KBM-7 (cell line): ENCODE measurements at regions not wholly inside any gene's neighbourhood (a gene's known extent, or its start where the extent isn't known, plus 50 kb on each side); places are given as distances from the start of the nearest gene placed in this dataset.
A peak's percentile ranks its signal among the peaks of the same experiment; 100 is the strongest.

ENCODE experiments used
- DNase-seq: peaks from one replicate; pipeline ENCODE4 v3.0.0-alpha.2; 2015
- in situ Hi-C: fragments of 300-500 bp; cut with MboI; formaldehyde crosslinking; loops from 2 replicates; pipeline ENCODE4 v1.14.3; 2020; ENCODE audit warnings: low sequenced_read_pairs, low pct_unique_long_range_greater_than_20kb, mixed read lengths

GRCh38 chr13:30151388-30151787, 156.0 kb downstream of the KATNAL1 start:
- in situ Hi-C loops, result no loop called here
- DNase-seq, result no peak

GRCh38 chr13:30149248-30149647, 158.1 kb downstream of the KATNAL1 start:
- in situ Hi-C loops, result loop anchor here (25.0 kb wide), 2 partner anchors 413 to 888 kb away; no protein-coding TSS in a partner anchor
- no peak for DNase-seq

- DNase-seq, result no peak
- in situ Hi-C loops, result loop anchor here (25.0 kb wide), 2 partner anchors 414 to 889 kb away; no protein-coding TSS in a partner anchor
Observed at GRCh38 chr13:30148786-30149185, 158.6 kb downstream of the KATNAL1 start.

- DNase-seq, result no peak
- in situ Hi-C loops, result loop anchor here (25.0 kb wide), 2 partner anchors 414 to 889 kb away; no protein-coding TSS in a partner anchor
Observed at GRCh38 chr13:30148171-30148754, 159.1 kb downstream of the KATNAL1 start.

- in situ Hi-C loops, result loop anchor here (25.0 kb wide), 2 partner anchors 415 to 890 kb away; no protein-coding TSS in a partner anchor
- peak; percentile 18 for DNase-seq
Observed at GRCh38 chr13:30147421-30147820, 159.9 kb downstream of the KATNAL1 start.

GRCh38 chr13:30147015-30147414, 160.3 kb downstream of the KATNAL1 start:
- no peak for DNase-seq
- in situ Hi-C loops, result loop anchor here (25.0 kb wide), 2 partner anchors 415 to 890 kb away; no protein-coding TSS in a partner anchor

GRCh38 chr13:30145709-30146367, 161.5 kb downstream of the KATNAL1 start:
- in situ Hi-C loops, result loop anchor here (25.0 kb wide), 2 partner anchors 416 to 891 kb away; no protein-coding TSS in a partner anchor
- no peak for DNase-seq

- no peak for DNase-seq
- in situ Hi-C loops, result loop anchor here (25.0 kb wide), 2 partner anchors 418 to 893 kb away; no protein-coding TSS in a partner anchor
Observed at GRCh38 chr13:30143666-30144400, 163.5 kb downstream of the KATNAL1 start.

- in situ Hi-C loops, result loop anchor here (25.0 kb wide), 2 partner anchors 420 to 895 kb away; no protein-coding TSS in a partner anchor
- DNase-seq, result no peak
Observed at GRCh38 chr13:30142486-30143211, 164.7 kb downstream of the KATNAL1 start.

GRCh38 chr13:30141775-30142485, 165.4 kb downstream of the KATNAL1 start:
- no peak for DNase-seq
- in situ Hi-C loops, result loop anchor here (25.0 kb wide), 2 partner anchors 420 to 895 kb away; no protein-coding TSS in a partner anchor

GRCh38 chr13:30140973-30141372, 166.4 kb downstream of the KATNAL1 start:
- in situ Hi-C loops, result loop anchor here (25.0 kb wide), 2 partner anchors 421 to 896 kb away; no protein-coding TSS in a partner anchor

GRCh38 chr13:30138511-30138910, 168.8 kb downstream of the KATNAL1 start:
- DNase-seq, result no peak
- in situ Hi-C loops, result loop anchor here (25.0 kb wide), 2 partner anchors 424 to 899 kb away; no protein-coding TSS in a partner anchor

More at GRCh38 chr13:30140973-30141372, 166.4 kb downstream of the KATNAL1 start:
- DNase-seq, result no peak

GRCh38 chr13:30135868-30136267, 171.5 kb downstream of the KATNAL1 start:
- in situ Hi-C loops, result loop anchor here (25.0 kb wide), 2 partner anchors 426 to 901 kb away; no protein-coding TSS in a partner anchor
- no peak for DNase-seq

GRCh38 chr13:30135351-30135750, 172.0 kb downstream of the KATNAL1 start:
- in situ Hi-C loops, result loop anchor here (25.0 kb wide), 2 partner anchors 427 to 902 kb away; no protein-coding TSS in a partner anchor
- DNase-seq, result no peak

- in situ Hi-C loops, result loop anchor here (25.0 kb wide), 2 partner anchors 428 to 903 kb away; no protein-coding TSS in a partner anchor
- DNase-seq, result no peak
Observed at GRCh38 chr13:30134578-30134977, 172.8 kb downstream of the KATNAL1 start.

- in situ Hi-C loops, result loop anchor here (25.0 kb wide), 2 partner anchors 428 to 903 kb away; no protein-coding TSS in a partner anchor
- no peak for DNase-seq
Observed at GRCh38 chr13:30133996-30134395, 173.4 kb downstream of the KATNAL1 start.

GRCh38 chr13:30133554-30133912, 173.8 kb downstream of the KATNAL1 start:
- in situ Hi-C loops, result loop anchor here (25.0 kb wide), 2 partner anchors 429 to 904 kb away; no protein-coding TSS in a partner anchor
- DNase-seq, result no peak
